ENCODE measurements at regions not wholly inside any gene's neighbourhood (a gene's known extent, or its start where the extent isn't known, plus 50 kb on each side); places are given as distances from the start of the nearest gene placed in this dataset.

- TF ChIP-seq BACH1 (IDR thresholded peaks at IDR 0.05; ENCODE audit: borderline replicate concordance) (no peak), CREB1 (IDR thresholded peaks at IDR 0.05; ENCODE audit: low read depth) (no peak), MTA2 (IDR thresholded peaks at IDR 0.05; ENCODE audit: low read depth) (no peak)
Measured at GRCh38 chr13:58583966-58584365, 952.4 kb downstream of the PCDH17 start.
